ENCODE measurements at regions not wholly inside any gene's neighbourhood (a gene's known extent, or its start where the extent isn't known, plus 50 kb on each side); places are given as distances from the start of the nearest gene placed in this dataset.

DNA sequence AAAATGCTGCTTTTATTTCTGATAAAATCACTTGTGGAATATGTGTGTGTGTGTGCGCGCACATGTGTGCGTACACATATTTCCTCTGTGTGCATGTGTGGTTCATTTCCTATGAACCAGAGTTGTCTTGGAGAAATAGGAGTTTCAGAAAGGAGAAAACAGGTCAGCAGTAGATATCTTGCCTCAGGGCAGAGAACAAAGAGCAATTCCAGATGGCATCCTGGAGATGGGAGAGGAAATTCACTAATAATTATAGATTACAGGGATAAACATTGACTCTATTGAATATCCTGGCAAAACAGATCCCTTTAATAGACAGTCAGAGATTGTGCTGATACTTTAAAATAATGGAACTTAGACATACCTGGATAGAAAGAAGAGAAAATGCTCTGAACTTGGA is 298.0 kb downstream of the TRIB2 start:
- H3K9ac ChIP-seq (ENCODE audit: low read length): no peak overlapping the region
- TF ChIP-seq EZH2phosphoT487 (conservative IDR thresholded peaks at IDR 0.05; ENCODE audit: low read length): no peak
- TF ChIP-seq CTCF (IDR thresholded peaks at IDR 0.05; ENCODE audit: insufficient read depth, low read length, poor library complexity, severe bottlenecking): no peak
- no peaks in the 10 kb centered on the region for H3K9me2 ChIP-seq (replicated peaks; ENCODE audit: insufficient read depth, low read length)
- H3K9me3 ChIP-seq (ENCODE audit: insufficient read depth, low read length): no peaks in the 10 kb centered on the region
- H3K4me2 ChIP-seq (ENCODE audit: low read depth, low read length, poor library complexity, severe bottlenecking): no peak overlapping the region
- no peaks in the 10 kb centered on the region for H3K27me3 ChIP-seq (ENCODE audit: low read length)
- H3K27ac ChIP-seq (ENCODE audit: low read depth, low read length): no peak overlapping the region
- no peaks in the 10 kb centered on the region for H3F3A ChIP-seq (ENCODE audit: insufficient read depth)
- H3K79me2 ChIP-seq (ENCODE audit: insufficient read depth, low read length): no peaks in the 10 kb centered on the region
- H2AFZ ChIP-seq (ENCODE audit: low read depth, low read length, severe bottlenecking): no peak overlapping the region
- no peaks in the 10 kb centered on the region for H4K20me1 ChIP-seq (ENCODE audit: low read depth, low read length)
- no peaks in the 10 kb centered on the region for H3K36me3 ChIP-seq (ENCODE audit: low read length)
- H3K4me3 ChIP-seq (ENCODE audit: insufficient read depth, low read length, poor library complexity, severe bottlenecking): no peak overlapping the region

DNA sequence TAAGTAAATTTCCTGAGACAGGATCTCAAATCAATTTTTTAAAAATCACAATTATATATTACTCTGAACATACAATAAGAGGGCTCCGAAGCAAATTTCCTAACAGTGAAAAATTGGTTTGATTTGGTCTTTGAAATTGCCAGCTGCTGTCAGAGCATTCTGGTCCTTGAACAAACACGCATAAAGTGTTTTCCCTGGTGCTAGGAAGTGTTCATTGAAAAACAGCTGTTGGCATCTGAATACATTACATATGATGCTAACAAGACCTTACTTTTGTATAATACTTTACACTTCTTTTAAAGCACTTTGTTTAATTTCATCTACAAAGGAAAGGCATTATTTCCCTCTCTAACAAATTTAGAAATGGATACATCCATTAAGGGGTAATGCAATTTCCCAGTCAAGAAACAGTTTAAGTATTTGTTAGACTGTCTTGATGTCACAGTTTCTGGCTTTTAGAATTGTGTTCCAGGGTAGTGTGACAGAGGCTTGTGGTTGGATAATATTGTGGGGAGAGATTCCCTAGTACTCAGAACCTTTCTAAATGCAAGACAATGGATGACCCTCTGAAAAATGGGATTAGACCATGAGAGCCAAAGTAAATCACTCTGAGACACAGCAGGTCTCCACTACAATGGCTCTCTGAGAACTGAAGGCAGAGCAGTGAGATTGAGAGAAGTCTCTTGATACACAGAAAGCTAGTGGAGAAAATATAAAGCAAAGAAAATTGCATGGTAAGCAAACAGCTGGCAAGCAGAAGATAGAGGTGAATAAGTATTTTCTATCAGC is 299.0 kb downstream of the TRIB2 start:
- Histone ChIP-seq H3K4me2 (ENCODE audit: low read depth, low read length, poor library complexity, severe bottlenecking) (no peak overlapping the region), H3K79me2 (ENCODE audit: insufficient read depth, low read length) (no peaks in the 10 kb centered on the region), H3K27me3 (ENCODE audit: low read length) (no peaks in the 10 kb centered on the region), H3K9me2 (replicated peaks; ENCODE audit: insufficient read depth, low read length) (no peaks in the 10 kb centered on the region), H4K20me1 (ENCODE audit: low read depth, low read length) (no peaks in the 10 kb centered on the region), H2AFZ (ENCODE audit: low read depth, low read length, severe bottlenecking) (no peak overlapping the region), H3K27ac (ENCODE audit: low read depth, low read length) (no peak overlapping the region), H3K9me3 (ENCODE audit: insufficient read depth, low read length) (no peaks in the 10 kb centered on the region), H3K36me3 (ENCODE audit: low read length) (no peaks in the 10 kb centered on the region), H3F3A (ENCODE audit: insufficient read depth) (no peaks in the 10 kb centered on the region), H3K4me3 (ENCODE audit: insufficient read depth, low read length, poor library complexity, severe bottlenecking) (no peak overlapping the region), H3K9ac (ENCODE audit: low read length) (no peak overlapping the region)
- TF ChIP-seq CTCF (IDR thresholded peaks at IDR 0.05; ENCODE audit: insufficient read depth, low read length, poor library complexity, severe bottlenecking) (no peak), EZH2phosphoT487 (conservative IDR thresholded peaks at IDR 0.05; ENCODE audit: low read length) (no peak)

- Histone ChIP-seq H3K4me3 (ENCODE audit: insufficient read depth, low read length, poor library complexity, severe bottlenecking) (no peak overlapping the region), H3K36me3 (ENCODE audit: low read length) (no peaks in the 10 kb centered on the region), H3K4me2 (ENCODE audit: low read depth, low read length, poor library complexity, severe bottlenecking) (no peak overlapping the region), H3K27me3 (ENCODE audit: low read length) (no peaks in the 10 kb centered on the region), H3K9ac (ENCODE audit: low read length) (no peak overlapping the region), H2AFZ (ENCODE audit: low read depth, low read length, severe bottlenecking) (no peak overlapping the region), H3K9me3 (ENCODE audit: insufficient read depth, low read length) (no peaks in the 10 kb centered on the region), H4K20me1 (ENCODE audit: low read depth, low read length) (no peaks in the 10 kb centered on the region), H3K79me2 (ENCODE audit: insufficient read depth, low read length) (no peaks in the 10 kb centered on the region), H3K9me2 (replicated peaks; ENCODE audit: insufficient read depth, low read length) (no peaks in the 10 kb centered on the region), H3K27ac (ENCODE audit: low read depth, low read length) (no peak overlapping the region), H3F3A (ENCODE audit: insufficient read depth) (no peaks in the 10 kb centered on the region)
- TF ChIP-seq CTCF (IDR thresholded peaks at IDR 0.05; ENCODE audit: insufficient read depth, low read length, poor library complexity, severe bottlenecking): no peak
These were observed 301.8 kb downstream of the TRIB2 start for GRCh38 chr2:13018490-13018889.
